ENCODE measurements at regions not wholly inside any gene's neighbourhood (a gene's known extent, or its start where the extent isn't known, plus 50 kb on each side); places are given as distances from the start of the nearest gene placed in this dataset.

GRCh38 chr15:79675982-79676381 lies 220.8 kb downstream of the MTHFS start:
- DNase-seq: no peak

GRCh38 chr15:79676621-79677020 lies 220.2 kb downstream of the MTHFS start:
- no peak for DNase-seq

- no peak for DNase-seq
Observed at GRCh38 chr15:79677241-79677640, 219.6 kb downstream of the MTHFS start.

- DNase-seq: no peak
Observed at GRCh38 chr15:79678032-79678701, 218.6 kb downstream of the MTHFS start.

GRCh38 chr15:79680720-79681119 lies 216.1 kb downstream of the MTHFS start:
- no peak for DNase-seq

- DNase-seq: no peak
Observed at GRCh38 chr15:79682285-79682684, 214.5 kb downstream of the MTHFS start.

GRCh38 chr15:79682851-79683288 lies 213.9 kb downstream of the MTHFS start:
- no peak for DNase-seq

- no peak for DNase-seq
Observed at GRCh38 chr15:79689030-79689429, 207.8 kb downstream of the MTHFS start.

GRCh38 chr15:79700951-79701480 lies 195.8 kb downstream of the MTHFS start:
- DNase-seq: no peak

GRCh38 chr15:79702621-79703020 lies 194.2 kb downstream of the MTHFS start:
- no peak for DNase-seq

- DNase-seq: no peak
Observed at GRCh38 chr15:79721256-79721655, 175.6 kb downstream of the MTHFS start.

GRCh38 chr15:79724312-79724711 lies 172.5 kb downstream of the MTHFS start:
- no peak for DNase-seq

- no peak for DNase-seq
Observed at GRCh38 chr15:79724804-79725203, 172.0 kb downstream of the MTHFS start.

GRCh38 chr15:79728867-79729266 lies 167.9 kb downstream of the MTHFS start:
- DNase-seq: no peak

GRCh38 chr15:79736435-79737000 lies 160.3 kb downstream of the MTHFS start:
- no peak for DNase-seq

- DNase-seq: no peak
Observed at GRCh38 chr15:79738143-79738542, 158.7 kb downstream of the MTHFS start.

- no peak for DNase-seq
Observed at GRCh38 chr15:79740561-79740960, 156.3 kb downstream of the MTHFS start.

- DNase-seq: no peak
Observed at GRCh38 chr15:79743032-79743431, 153.8 kb downstream of the MTHFS start.

GRCh38 chr15:79744485-79744884 lies 152.3 kb downstream of the MTHFS start:
- DNase-seq: peak; percentile 27

GRCh38 chr15:79756365-79756764 lies 140.4 kb downstream of the MTHFS start:
- no peak for DNase-seq

GRCh38 chr15:79765081-79765480 lies 131.7 kb downstream of the MTHFS start:
- no peak for DNase-seq

GRCh38 chr15:79769069-79769481 lies 127.7 kb downstream of the MTHFS start:
- peak; percentile 28 for DNase-seq

- DNase-seq: no peak
Observed at GRCh38 chr15:79769933-79770759, 126.7 kb downstream of the MTHFS start.

GRCh38 chr15:79773128-79773527 lies 123.7 kb downstream of the MTHFS start:
- no peak for DNase-seq
